MCF 10A (cell line): ENCODE measurements at regions not wholly inside any gene's neighbourhood (a gene's known extent, or its start where the extent isn't known, plus 50 kb on each side); places are given as distances from the start of the nearest gene placed in this dataset.

ENCODE experiments used
- BruUV-seq: library from RNA; stranded (reverse); fragments of 400-500 nt; replicated peaks from 2 replicates; lab custom pipeline; 2021; lab: Mats Ljungman, UMichigan
- CTCF ChIA-PET: fragments of 300-600 bp; sonication (Branson Sonifier 250); formaldehyde crosslinking; extraction: SDS; loops from one replicate; lab custom pipeline; 2021; ENCODE audit warnings: antibody characterized with exemption, inconsistent platforms; lab: Yijun Ruan, JAX
- POLR2A ChIA-PET: fragments of 300-600, 350-650 bp; sonication (Branson Sonifier 250); formaldehyde crosslinking; extraction: SDS; loops from one replicate; lab custom pipeline; 2020; ENCODE audit warnings: antibody characterized with exemption, inconsistent platforms; lab: Yijun Ruan, JAX
- DNase-seq: peaks from one replicate; pipeline ENCODE4 v3.0.0-alpha.2; 2018; ENCODE audit not compliant: unreplicated experiment
- H3K27ac Mint-ChIP-seq: one replicate; pipeline ENCODE4 v1.8.0; 2022; ENCODE audit warnings: mild to moderate bottlenecking, low read depth, mixed read lengths; ENCODE audit not compliant: unreplicated experiment
- H3K27me3 Mint-ChIP-seq: one replicate; pipeline ENCODE4 v1.8.0; 2022; ENCODE audit warnings: mixed read lengths; ENCODE audit not compliant: insufficient read depth, unreplicated experiment
- H3K36me3 Mint-ChIP-seq: one replicate; pipeline ENCODE4 v1.8.0; 2022; ENCODE audit warnings: mild to moderate bottlenecking, moderate library complexity, mixed read lengths; ENCODE audit not compliant: insufficient read depth, unreplicated experiment
- H3K4me1 Mint-ChIP-seq: one replicate; pipeline ENCODE4 v1.8.0; 2022; ENCODE audit warnings: mixed read lengths; ENCODE audit not compliant: insufficient read depth, unreplicated experiment
- H3K4me3 Mint-ChIP-seq: one replicate; pipeline ENCODE4 v1.8.0; 2022; ENCODE audit warnings: mild to moderate bottlenecking, moderate library complexity, mixed read lengths; ENCODE audit not compliant: unreplicated experiment
- H3K9me3 Mint-ChIP-seq: one replicate; pipeline ENCODE4 v1.8.0; 2022; ENCODE audit warnings: mixed read lengths; ENCODE audit not compliant: unreplicated experiment
- CTCF ChIP-seq: fragments of 200-600 bp; IDR thresholded peaks from one replicate; pipeline ENCODE4 v1.8.0; 2022; ENCODE audit warnings: antibody characterized with exemption, mild to moderate bottlenecking; ENCODE audit not compliant: unreplicated experiment
- intact Hi-C: fragments of 100-400 bp; cut with micrococcal nuclease; formaldehyde crosslinking; loops from 2 replicates; pipeline ENCODE4 v1.14.1; 2022

DNA sequence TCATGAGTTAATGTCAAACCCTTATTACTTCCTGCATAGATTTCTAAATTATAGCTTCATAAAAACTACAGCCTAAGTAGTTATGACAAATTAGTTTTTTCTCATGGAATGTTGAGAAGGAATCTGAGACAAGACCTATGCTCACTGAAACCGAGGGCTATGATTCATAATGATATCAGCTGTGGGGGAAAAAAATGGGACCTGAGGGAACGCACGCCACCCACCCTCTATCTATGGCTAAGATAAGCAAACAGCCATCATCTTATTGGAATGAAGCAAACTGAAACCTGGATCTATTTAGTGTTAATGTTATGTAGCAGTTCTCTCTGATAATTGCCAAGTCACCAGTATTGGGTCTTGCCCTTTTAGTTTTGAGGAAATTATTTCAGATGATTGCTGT is 906.9 kb upstream of the RAG2 start:
- BruUV-seq: no TSS peak

DNA sequence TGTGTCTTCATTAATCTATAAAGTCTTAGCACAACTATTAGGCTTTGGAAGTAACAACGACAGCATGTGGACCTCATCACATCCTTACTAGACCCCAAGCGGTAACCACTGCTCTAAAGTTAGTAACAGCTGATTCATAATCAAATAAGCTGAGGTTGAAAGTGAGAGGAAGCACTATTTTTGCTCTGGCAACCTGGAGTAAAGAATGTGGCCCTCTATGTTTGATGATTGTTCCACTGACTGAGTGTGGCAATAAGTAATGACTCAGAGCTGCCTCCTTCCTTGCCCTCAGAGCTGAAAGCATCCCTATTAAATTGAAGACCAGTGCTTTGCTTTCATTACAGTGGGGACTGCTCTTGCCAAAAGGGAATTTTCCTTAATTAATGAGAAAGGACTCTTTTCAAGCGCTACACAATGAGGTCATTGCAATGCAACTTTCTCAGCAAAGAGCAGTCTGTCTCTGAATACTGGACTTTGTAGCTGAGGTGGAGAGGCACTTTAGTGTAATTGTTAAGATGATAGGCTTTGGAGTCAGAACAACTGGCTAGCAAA is 906.1 kb upstream of the RAG2 start:
- H3K27me3 Mint-ChIP-seq: no peaks in the 10 kb centered on the region
- peaks cover 34% of the 10 kb centered on the region for H3K4me1 Mint-ChIP-seq
- peak; percentile 89 for DNase-seq
- BruUV-seq: no TSS peak
- intact Hi-C loops: no loop called here
- H3K4me3 Mint-ChIP-seq: no peak overlapping the region
- H3K9me3 Mint-ChIP-seq: no peaks in the 10 kb centered on the region
- ChIA-PET CTCF (interaction anchor here (0.7 kb wide), 1 partner anchor 276 kb away, joined by 3 read pairs; no protein-coding TSS in a partner anchor), POLR2A (interaction anchor here (0.5 to 0.8 kb wide), 3 partner anchors 279 to 995 kb away, joined by 3 read pairs; no protein-coding TSS in a partner anchor)
- no peak overlapping the region for H3K27ac Mint-ChIP-seq
- H3K36me3 Mint-ChIP-seq: no peaks in the 10 kb centered on the region
- TF ChIP-seq CTCF: no peak

More for the DNA sequence above, 906.9 kb upstream of the RAG2 start:
- Mint-ChIP-seq H3K27ac (no peak overlapping the region), H3K4me3 (no peak overlapping the region), H3K36me3 (no peaks in the 10 kb centered on the region), H3K27me3 (no peaks in the 10 kb centered on the region), H3K9me3 (no peaks in the 10 kb centered on the region), H3K4me1 (peaks cover 34% of the 10 kb centered on the region)
- intact Hi-C loops: no loop called here
- ChIA-PET POLR2A (interaction anchor here (0.8 kb wide), 1 partner anchor 278 kb away, joined by 3 read pairs; no protein-coding TSS in a partner anchor), CTCF (interaction anchor here (0.8 kb wide), 1 partner anchor 688 kb away, joined by 3 read pairs; no protein-coding TSS in a partner anchor)
- peak; percentile 61 for DNase-seq
- no peak for TF ChIP-seq CTCF

GRCh38 chr11:37503411-37504059 is 905.5 kb upstream of the RAG2 start:
- TF ChIP-seq CTCF: no peak
- Mint-ChIP-seq H3K27me3 (no peaks in the 10 kb centered on the region), H3K27ac (no peak overlapping the region), H3K4me1 (peaks cover 34% of the 10 kb centered on the region), H3K4me3 (no peak overlapping the region), H3K36me3 (no peaks in the 10 kb centered on the region), H3K9me3 (no peaks in the 10 kb centered on the region)
- intact Hi-C loops: no loop called here
- ChIA-PET CTCF (no interaction called here), POLR2A (interaction anchor here (0.7 kb wide), 1 partner anchor 994 kb away, joined by 3 read pairs; no protein-coding TSS in a partner anchor)
- DNase-seq: no peak
- no TSS peak for BruUV-seq

- no peak for TF ChIP-seq CTCF
- Mint-ChIP-seq H3K9me3 (no peaks in the 10 kb centered on the region), H3K4me1 (peaks cover 37% of the 10 kb centered on the region), H3K4me3 (no peak overlapping the region), H3K27ac (no peak overlapping the region), H3K27me3 (no peaks in the 10 kb centered on the region), H3K36me3 (no peaks in the 10 kb centered on the region)
- no TSS peak for BruUV-seq
- ChIA-PET POLR2A (interaction anchor here (0.7 kb wide), 1 partner anchor 9 kb away, joined by 3 read pairs; no protein-coding TSS in a partner anchor), CTCF (no interaction called here)
- DNase-seq: no peak
- intact Hi-C loops: no loop called here
Observed at GRCh38 chr11:37502202-37502601, 904.2 kb upstream of the RAG2 start.
